Stimulated activated CD8-positive, alpha-beta memory T cell treated with anti-CD3 and anti-CD28 coated beads, Interleukin-15, amount 100 ng/mL, for 24 hours (primary cell): ENCODE measurements at regions not wholly inside any gene's neighbourhood (a gene's known extent, or its start where the extent isn't known, plus 50 kb on each side); places are given as distances from the start of the nearest gene placed in this dataset.

Experiments used
- DNase-seq: peaks from one replicate; pipeline ENCODE4 v3.0.0-alpha.2; 2020; ENCODE audit warnings: low read depth

- no peak for DNase-seq
Observed at GRCh38 chr18:41351430-41351829, 603.6 kb upstream of the PIK3C3 start.

GRCh38 chr18:41347057-41347456, 608.0 kb upstream of the PIK3C3 start:
- DNase-seq = no peak

- no peak for DNase-seq
Observed at GRCh38 chr18:41343808-41344207, 611.2 kb upstream of the PIK3C3 start.

- no peak for DNase-seq
Observed at GRCh38 chr18:41338341-41338740, 616.7 kb upstream of the PIK3C3 start.

GRCh38 chr18:41331661-41332060, 623.4 kb upstream of the PIK3C3 start:
- no peak for DNase-seq

- no peak for DNase-seq
Observed at GRCh38 chr18:41326311-41326710, 628.7 kb upstream of the PIK3C3 start.

GRCh38 chr18:41324934-41325333, 630.1 kb upstream of the PIK3C3 start:
- DNase-seq = no peak

GRCh38 chr18:41324020-41324791, 630.8 kb upstream of the PIK3C3 start:
- DNase-seq = no peak

GRCh38 chr18:41323044-41323443, 632.0 kb upstream of the PIK3C3 start:
- no peak for DNase-seq

GRCh38 chr18:41320100-41320499, 634.9 kb upstream of the PIK3C3 start:
- DNase-seq = no peak

GRCh38 chr18:41315134-41315533, 639.9 kb upstream of the PIK3C3 start:
- no peak for DNase-seq

GRCh38 chr18:41311571-41312547, 643.2 kb upstream of the PIK3C3 start:
- no peak for DNase-seq

- DNase-seq = no peak
Observed at GRCh38 chr18:41297740-41298139, 657.3 kb upstream of the PIK3C3 start.

GRCh38 chr18:41269294-41269693, 685.7 kb upstream of the PIK3C3 start:
- DNase-seq = no peak

- DNase-seq = no peak
Observed at GRCh38 chr18:41268271-41268670, 686.8 kb upstream of the PIK3C3 start.

- DNase-seq = no peak
Observed at GRCh38 chr18:41266616-41267015, 688.4 kb upstream of the PIK3C3 start.

- no peak for DNase-seq
Observed at GRCh38 chr18:41266204-41266603, 688.8 kb upstream of the PIK3C3 start.

GRCh38 chr18:41265047-41265446, 690.0 kb upstream of the PIK3C3 start:
- no peak for DNase-seq

GRCh38 chr18:41263956-41264355, 691.1 kb upstream of the PIK3C3 start:
- DNase-seq = no peak

- no peak for DNase-seq
Observed at GRCh38 chr18:41262688-41263087, 692.3 kb upstream of the PIK3C3 start.

GRCh38 chr18:41244591-41245037, 710.4 kb upstream of the PIK3C3 start:
- DNase-seq = no peak

- DNase-seq = no peak
Observed at GRCh38 chr18:41237317-41237716, 717.7 kb upstream of the PIK3C3 start.

GRCh38 chr18:41231681-41232080, 723.4 kb upstream of the PIK3C3 start:
- DNase-seq = no peak
